ENCODE measurements at regions not wholly inside any gene's neighbourhood (a gene's known extent, or its start where the extent isn't known, plus 50 kb on each side); places are given as distances from the start of the nearest gene placed in this dataset.

GRCh38 chr12:92615086-92615485 lies 87.7 kb upstream of the PLEKHG7 start:
- Mint-ChIP-seq H3K36me3 (no peaks in the 10 kb centered on the region), H3K9me3 (no peaks in the 10 kb centered on the region), H3K27ac (no peak overlapping the region), H3K4me3 (no peak overlapping the region), H3K27me3 (no peaks in the 10 kb centered on the region), H3K4me1 (ENCODE audit: unreplicated experiment) (no peaks in the 10 kb centered on the region)
- DNase-seq (ENCODE audit: extremely low spot score, unreplicated experiment) = no peak
- TF ChIP-seq CTCF (conservative IDR thresholded peaks at IDR 0.05) = no peak

- no peaks in the 10 kb centered on the region for H3K36me3 Mint-ChIP-seq
- DNase-seq (ENCODE audit: extremely low spot score, unreplicated experiment) = no peak
- no peaks in the 10 kb centered on the region for H3K27me3 Mint-ChIP-seq
- TF ChIP-seq CTCF (conservative IDR thresholded peaks at IDR 0.05) = no peak
- H3K4me3 Mint-ChIP-seq = no peak overlapping the region
- H3K4me1 Mint-ChIP-seq (ENCODE audit: unreplicated experiment) = no peaks in the 10 kb centered on the region
- no peaks in the 10 kb centered on the region for H3K9me3 Mint-ChIP-seq
- no peak overlapping the region for H3K27ac Mint-ChIP-seq
These were observed 88.3 kb upstream of the PLEKHG7 start for GRCh38 chr12:92614502-92614901.

- no peaks in the 10 kb centered on the region for H3K9me3 Mint-ChIP-seq
- no peak for DNase-seq (ENCODE audit: extremely low spot score, unreplicated experiment)
- no peak for TF ChIP-seq CTCF (conservative IDR thresholded peaks at IDR 0.05)
- H3K4me1 Mint-ChIP-seq (ENCODE audit: unreplicated experiment) = no peaks in the 10 kb centered on the region
- H3K4me3 Mint-ChIP-seq = no peak overlapping the region
- H3K36me3 Mint-ChIP-seq = no peaks in the 10 kb centered on the region
- H3K27ac Mint-ChIP-seq = no peak overlapping the region
- H3K27me3 Mint-ChIP-seq = no peaks in the 10 kb centered on the region
These were observed 88.8 kb upstream of the PLEKHG7 start for GRCh38 chr12:92614001-92614400.

- no peak for DNase-seq (ENCODE audit: extremely low spot score, unreplicated experiment)
- Mint-ChIP-seq H3K36me3 (no peaks in the 10 kb centered on the region), H3K4me3 (no peak overlapping the region), H3K27me3 (no peaks in the 10 kb centered on the region), H3K27ac (no peak overlapping the region), H3K9me3 (no peaks in the 10 kb centered on the region), H3K4me1 (ENCODE audit: unreplicated experiment) (peaks cover 11% of the 10 kb centered on the region)
- no peak for TF ChIP-seq CTCF (conservative IDR thresholded peaks at IDR 0.05)
These were observed 90.2 kb upstream of the PLEKHG7 start for GRCh38 chr12:92612611-92613010.

GRCh38 chr12:92608151-92609091 lies 94.4 kb upstream of the PLEKHG7 start:
- DNase-seq (ENCODE audit: extremely low spot score, unreplicated experiment) = no peak
- H3K27me3 Mint-ChIP-seq = no peaks in the 10 kb centered on the region
- peaks cover 11% of the 10 kb centered on the region for H3K4me1 Mint-ChIP-seq (ENCODE audit: unreplicated experiment)
- no peaks in the 10 kb centered on the region for H3K9me3 Mint-ChIP-seq
- H3K36me3 Mint-ChIP-seq = no peaks in the 10 kb centered on the region
- H3K4me3 Mint-ChIP-seq = no peak overlapping the region
- TF ChIP-seq CTCF (conservative IDR thresholded peaks at IDR 0.05) = peak; percentile 70
- no peak overlapping the region for H3K27ac Mint-ChIP-seq

Data from type B pancreatic cell (in vitro differentiated cells).